ENCODE measurements at regions not wholly inside any gene's neighbourhood (a gene's known extent, or its start where the extent isn't known, plus 50 kb on each side); places are given as distances from the start of the nearest gene placed in this dataset.

DNA sequence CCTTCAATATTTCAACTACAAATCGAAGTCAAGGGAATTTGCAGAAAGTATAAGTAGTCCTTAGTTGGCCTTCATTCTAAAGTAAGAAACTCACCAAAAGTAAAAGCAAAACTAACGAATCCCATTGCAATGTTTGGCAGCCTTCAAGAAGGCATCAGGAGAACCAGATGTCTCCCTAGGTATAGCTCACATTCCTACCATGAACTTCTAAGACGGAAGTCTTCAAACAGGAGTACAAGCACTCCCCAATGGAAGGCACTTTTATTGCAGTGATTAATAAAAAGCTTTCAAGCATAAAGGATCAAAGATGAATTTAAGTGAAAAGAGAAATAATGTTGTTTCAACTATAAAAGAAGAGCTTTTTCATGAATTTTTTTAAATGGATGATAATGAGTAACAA is 236.0 kb upstream of the NR5A2 start:
- no peak overlapping the region for H3K4me3 Mint-ChIP-seq
- no peaks in the 10 kb centered on the region for H3K4me1 Mint-ChIP-seq
- peaks cover 2% of the 10 kb centered on the region for H3K27me3 Mint-ChIP-seq
- ATAC-seq, result no peak
- H3K9me3 Mint-ChIP-seq (ENCODE audit: low read depth), result no peaks in the 10 kb centered on the region
- DNase-seq, result no peak
- H3K27ac Mint-ChIP-seq, result no peak overlapping the region
- intact Hi-C loops (cut with DNase I, micrococcal nuclease), result no loop called here
- H3K36me3 Mint-ChIP-seq (ENCODE audit: low read depth), result no peaks in the 10 kb centered on the region
- ChIA-PET CTCF (no interaction called here), POLR2A (interaction anchor here (0.6 kb wide), 1 partner anchor 126 kb away, joined by 3 read pairs; no protein-coding TSS in a partner anchor)

DNA sequence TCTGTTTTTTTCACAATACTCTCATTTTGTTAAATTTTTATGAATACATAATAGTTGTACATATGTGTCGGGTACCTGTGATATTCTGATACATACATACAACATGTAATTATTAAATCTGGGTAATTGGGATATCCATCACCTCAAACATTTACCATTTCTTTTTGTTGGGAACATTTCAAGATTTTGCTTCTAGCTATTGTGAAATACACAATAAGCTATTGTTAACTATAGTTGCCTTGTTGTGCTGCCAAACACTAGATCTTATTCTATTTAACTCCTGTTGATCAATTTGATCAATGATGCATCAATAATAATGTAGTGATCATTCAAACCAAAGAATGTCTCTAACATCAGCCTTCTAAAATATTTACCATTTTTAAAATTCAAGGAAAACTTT is 234.6 kb upstream of the NR5A2 start:
- DNase-seq, result no peak
- Mint-ChIP-seq H3K27me3 (peaks cover 2% of the 10 kb centered on the region), H3K9me3 (ENCODE audit: low read depth) (no peaks in the 10 kb centered on the region), H3K4me3 (no peak overlapping the region), H3K27ac (no peak overlapping the region), H3K36me3 (ENCODE audit: low read depth) (no peaks in the 10 kb centered on the region), H3K4me1 (no peaks in the 10 kb centered on the region)
- ChIA-PET POLR2A (interaction anchor here (0.7 kb wide), 1 partner anchor 22 kb away, joined by 7 read pairs; no protein-coding TSS in a partner anchor), CTCF (no interaction called here)
- intact Hi-C loops (cut with DNase I, micrococcal nuclease), result no loop called here
- no peak for ATAC-seq

DNA sequence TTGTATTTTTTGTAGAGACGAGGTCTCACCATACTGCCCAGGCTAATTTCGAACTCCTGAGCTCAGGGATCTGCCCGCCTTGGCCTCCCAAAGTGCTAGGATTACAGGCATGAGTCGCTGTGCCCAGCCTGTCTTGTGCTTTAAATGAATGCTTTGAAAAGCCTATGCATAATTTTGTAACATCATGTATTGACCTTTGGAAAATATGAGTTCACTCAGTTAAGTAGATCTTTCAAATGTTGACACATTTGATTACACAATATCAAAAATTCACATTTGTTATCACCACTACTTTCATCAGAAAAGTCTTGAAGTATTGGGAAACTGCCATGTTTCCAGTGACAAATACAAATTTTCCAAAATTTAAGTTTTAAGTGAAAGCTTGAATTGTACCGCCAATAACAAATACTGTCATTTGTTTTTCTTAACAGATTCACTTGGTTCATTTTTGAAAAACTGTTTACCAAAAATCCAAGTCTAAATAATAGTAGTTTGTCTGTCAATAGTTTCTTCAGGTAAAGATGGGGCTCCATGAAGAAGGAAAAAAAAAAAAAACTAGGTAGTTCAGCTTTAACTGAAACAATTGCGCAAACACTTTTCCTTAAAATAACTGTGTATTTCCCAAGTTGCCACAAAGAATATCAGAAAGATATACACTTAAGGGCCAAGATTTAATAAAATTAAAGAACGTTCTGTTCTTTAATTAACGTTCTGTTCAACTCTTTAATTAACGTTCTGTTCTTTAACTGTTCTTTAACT is 233.2 kb upstream of the NR5A2 start:
- H3K27me3 Mint-ChIP-seq, result no peaks in the 10 kb centered on the region
- no peaks in the 10 kb centered on the region for H3K36me3 Mint-ChIP-seq (ENCODE audit: low read depth)
- intact Hi-C loops (cut with DNase I, micrococcal nuclease), result no loop called here
- no peak for ATAC-seq
- H3K27ac Mint-ChIP-seq, result no peak overlapping the region
- no peaks in the 10 kb centered on the region for H3K9me3 Mint-ChIP-seq (ENCODE audit: low read depth)
- H3K4me3 Mint-ChIP-seq, result no peak overlapping the region
- CTCF ChIA-PET, result interaction anchor here (1.2 to 1.7 kb wide), 2 partner anchors 10 to 104 kb away, joined by 3 to 6 read pairs; no protein-coding TSS in a partner anchor
- H3K4me1 Mint-ChIP-seq, result no peaks in the 10 kb centered on the region
- POLR2A ChIA-PET, result no interaction called here
- DNase-seq, result no peak

DNA sequence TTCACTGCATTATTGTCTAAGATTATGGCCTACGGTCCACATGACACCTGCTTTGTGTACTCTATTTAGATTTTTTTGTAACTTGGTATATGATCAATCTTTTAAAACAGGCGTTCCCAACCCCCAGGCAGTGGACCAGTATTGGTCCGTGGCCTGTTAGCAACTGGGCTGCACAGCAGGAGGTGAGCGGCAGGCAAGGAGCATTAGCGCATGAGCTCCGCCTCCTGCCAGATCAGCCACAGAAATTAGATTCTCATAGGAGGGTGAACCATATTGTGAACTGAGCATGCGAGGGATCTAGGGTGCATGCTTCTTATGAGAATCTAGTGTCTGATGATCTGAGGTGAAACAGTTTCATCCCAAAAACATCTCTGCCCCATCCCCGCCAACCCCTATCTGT is 228.4 kb upstream of the NR5A2 start:
- H3K4me3 Mint-ChIP-seq, result no peak overlapping the region
- H3K36me3 Mint-ChIP-seq (ENCODE audit: low read depth), result no peaks in the 10 kb centered on the region
- no peaks in the 10 kb centered on the region for H3K9me3 Mint-ChIP-seq (ENCODE audit: low read depth)
- H3K27ac Mint-ChIP-seq, result no peak overlapping the region
- H3K27me3 Mint-ChIP-seq, result peaks cover 4% of the 10 kb centered on the region
- ATAC-seq (no peak), DNase-seq (no peak)
- CTCF ChIA-PET, result interaction anchor here (0.8 kb wide), 1 partner anchor 49 kb away, joined by 3 read pairs; no protein-coding TSS in a partner anchor
- no peaks in the 10 kb centered on the region for H3K4me1 Mint-ChIP-seq
- POLR2A ChIA-PET, result no interaction called here
- intact Hi-C loops (cut with DNase I, micrococcal nuclease), result no loop called here

DNA sequence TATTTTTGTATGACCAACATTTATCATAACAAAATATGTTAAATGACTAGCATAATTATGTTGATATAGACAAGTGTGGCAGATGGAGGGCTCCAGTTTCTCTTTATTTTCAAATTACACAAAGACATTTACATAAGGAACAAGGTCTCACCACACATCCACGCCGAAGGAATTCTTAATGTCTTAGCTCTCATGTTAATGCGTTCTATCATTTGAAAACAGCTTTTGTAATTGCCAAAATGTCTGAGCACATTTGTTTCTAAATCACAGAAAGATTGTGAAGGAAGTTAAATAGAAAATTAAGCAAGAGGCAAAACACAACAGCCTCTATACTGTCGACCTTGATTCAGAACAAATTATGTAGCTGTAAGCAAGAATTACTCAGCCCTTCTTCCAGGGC is 223.0 kb upstream of the NR5A2 start:
- no peaks in the 10 kb centered on the region for H3K9me3 Mint-ChIP-seq (ENCODE audit: low read depth)
- H3K27me3 Mint-ChIP-seq, result peaks cover 6% of the 10 kb centered on the region
- no peak overlapping the region for H3K4me3 Mint-ChIP-seq
- no peak overlapping the region for H3K27ac Mint-ChIP-seq
- ChIA-PET POLR2A (no interaction called here), CTCF (no interaction called here)
- no peaks in the 10 kb centered on the region for H3K4me1 Mint-ChIP-seq
- intact Hi-C loops (cut with DNase I, micrococcal nuclease), result no loop called here
- ATAC-seq (no peak), DNase-seq (no peak)
- no peaks in the 10 kb centered on the region for H3K36me3 Mint-ChIP-seq (ENCODE audit: low read depth)

DNA sequence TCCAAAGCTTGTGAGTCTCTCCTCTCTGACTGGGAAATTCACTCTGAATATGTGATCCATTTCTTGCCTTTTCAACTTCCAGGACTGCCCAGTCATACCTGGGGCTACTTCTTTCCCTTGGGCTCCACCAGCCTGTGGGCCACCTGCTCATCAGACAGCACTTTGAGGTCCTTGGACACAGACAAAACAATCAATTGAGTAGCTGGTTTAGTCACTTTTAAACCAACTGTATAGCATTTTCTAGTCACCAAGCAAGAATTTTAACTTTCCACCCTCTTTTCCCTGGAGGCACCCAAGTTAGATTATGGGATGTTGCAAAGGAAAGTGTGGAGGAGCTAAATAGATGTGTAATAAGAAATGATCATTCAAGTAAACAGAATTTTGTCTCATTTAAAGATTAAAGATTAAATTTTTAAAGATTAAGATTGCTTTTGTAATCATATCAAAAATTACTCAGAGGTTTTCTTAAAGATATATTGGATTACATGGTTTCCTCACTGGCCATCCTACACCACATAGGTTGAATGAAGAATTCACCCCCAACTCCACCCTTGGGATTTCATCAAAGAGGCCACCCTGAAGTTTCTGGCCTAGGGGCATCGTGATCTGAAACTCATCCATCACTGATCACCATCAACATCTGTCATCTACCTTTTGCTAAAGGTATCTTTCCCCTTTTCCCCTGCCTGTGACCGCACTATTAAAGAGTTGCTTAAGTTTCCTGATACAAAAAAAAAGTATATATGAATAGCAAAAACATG is 219.2 kb upstream of the NR5A2 start:
- H3K4me3 Mint-ChIP-seq, result no peak overlapping the region
- H3K4me1 Mint-ChIP-seq, result no peaks in the 10 kb centered on the region
- no peaks in the 10 kb centered on the region for H3K9me3 Mint-ChIP-seq (ENCODE audit: low read depth)
- no peak overlapping the region for H3K27ac Mint-ChIP-seq
- ChIA-PET POLR2A (no interaction called here), CTCF (interaction anchor here (0.7 kb wide), 1 partner anchor 25 kb away, joined by 3 read pairs; no protein-coding TSS in a partner anchor)
- peaks cover 10% of the 10 kb centered on the region for H3K27me3 Mint-ChIP-seq
- intact Hi-C loops (cut with DNase I, micrococcal nuclease), result no loop called here
- H3K36me3 Mint-ChIP-seq (ENCODE audit: low read depth), result no peaks in the 10 kb centered on the region
- DNase-seq (no peak), ATAC-seq (no peak)

DNA sequence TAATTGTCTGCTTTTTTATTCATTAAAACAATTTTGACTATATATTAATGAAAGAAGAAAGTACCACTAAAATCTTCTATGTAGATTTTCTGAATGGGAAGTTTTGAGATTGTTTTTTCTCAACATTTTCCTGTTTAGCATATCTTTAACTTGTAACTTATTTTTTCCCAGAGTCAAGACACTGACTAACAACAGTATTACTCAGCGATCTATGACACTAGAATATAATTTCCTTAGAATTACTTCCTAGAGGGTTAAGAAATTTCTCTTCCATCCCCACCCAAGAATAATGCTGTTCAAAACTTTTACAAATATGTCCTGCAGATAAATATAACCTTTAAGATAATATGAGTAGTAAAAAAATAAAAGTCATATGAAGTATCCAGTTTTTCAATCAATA is 218.2 kb upstream of the NR5A2 start:
- Mint-ChIP-seq H3K9me3 (ENCODE audit: low read depth) (no peaks in the 10 kb centered on the region), H3K27ac (no peak overlapping the region), H3K4me1 (no peaks in the 10 kb centered on the region), H3K4me3 (no peak overlapping the region), H3K27me3 (peaks cover 15% of the 10 kb centered on the region), H3K36me3 (ENCODE audit: low read depth) (no peaks in the 10 kb centered on the region)
- DNase-seq, result no peak
- intact Hi-C loops (cut with DNase I, micrococcal nuclease), result no loop called here
- CTCF ChIA-PET, result no interaction called here
- POLR2A ChIA-PET, result no interaction called here
- no peak for ATAC-seq

DNA sequence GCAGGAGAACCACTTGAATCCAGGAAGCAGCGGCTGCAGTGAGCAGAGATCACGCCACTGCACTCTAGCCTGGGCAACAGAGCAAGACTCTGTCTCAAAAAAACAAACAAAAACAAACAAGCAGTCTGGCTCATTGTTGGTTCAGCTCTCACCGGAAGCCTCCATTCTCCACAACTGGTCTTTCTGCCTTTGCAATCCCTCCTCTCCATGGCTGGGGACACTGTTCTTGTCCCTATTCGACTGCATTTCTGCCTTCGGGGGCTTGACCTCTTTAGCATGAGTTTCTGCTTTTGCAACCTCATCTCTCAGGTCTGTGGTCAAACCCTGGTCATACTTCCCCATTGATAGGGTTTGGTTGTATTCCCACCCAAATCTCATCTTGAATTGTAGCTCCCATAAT is 216.3 kb upstream of the NR5A2 start:
- DNase-seq, result no peak
- no peaks in the 10 kb centered on the region for H3K9me3 Mint-ChIP-seq (ENCODE audit: low read depth)
- no peak overlapping the region for H3K4me3 Mint-ChIP-seq
- H3K27ac Mint-ChIP-seq, result no peak overlapping the region
- no peak for ATAC-seq
- ChIA-PET POLR2A (no interaction called here), CTCF (no interaction called here)
- H3K4me1 Mint-ChIP-seq, result no peaks in the 10 kb centered on the region
- H3K36me3 Mint-ChIP-seq (ENCODE audit: low read depth), result no peaks in the 10 kb centered on the region
- peaks cover 16% of the 10 kb centered on the region for H3K27me3 Mint-ChIP-seq
- intact Hi-C loops (cut with DNase I, micrococcal nuclease), result no loop called here

DNA sequence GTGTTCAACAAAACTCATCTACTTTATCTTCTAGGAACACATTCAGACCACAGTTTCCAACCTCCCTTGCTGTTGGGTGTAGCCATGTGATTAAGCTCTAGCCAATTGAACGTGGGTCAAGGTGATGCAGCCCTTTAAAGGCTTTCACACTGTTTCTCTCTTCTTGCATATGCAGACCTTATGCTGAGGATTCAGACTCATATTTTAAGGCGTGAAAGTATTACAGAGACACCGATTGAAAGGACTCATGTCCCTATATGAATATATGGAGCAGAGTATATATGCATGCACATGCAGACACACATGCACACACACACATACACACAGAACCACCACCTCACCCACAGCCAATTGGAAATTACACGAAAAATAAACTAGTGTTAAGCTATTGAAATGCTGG is 214.3 kb upstream of the NR5A2 start:
- H3K4me3 Mint-ChIP-seq, result no peak overlapping the region
- intact Hi-C loops (cut with DNase I, micrococcal nuclease), result no loop called here
- CTCF ChIA-PET, result no interaction called here
- DNase-seq, result no peak
- peaks cover 23% of the 10 kb centered on the region for H3K27me3 Mint-ChIP-seq
- POLR2A ChIA-PET, result no interaction called here
- H3K9me3 Mint-ChIP-seq (ENCODE audit: low read depth), result no peaks in the 10 kb centered on the region
- H3K4me1 Mint-ChIP-seq, result no peaks in the 10 kb centered on the region
- no peak overlapping the region for H3K27ac Mint-ChIP-seq
- no peak for ATAC-seq
- no peaks in the 10 kb centered on the region for H3K36me3 Mint-ChIP-seq (ENCODE audit: low read depth)

- H3K9me3 Mint-ChIP-seq (ENCODE audit: low read depth), result no peaks in the 10 kb centered on the region
- no peaks in the 10 kb centered on the region for H3K36me3 Mint-ChIP-seq (ENCODE audit: low read depth)
- H3K27ac Mint-ChIP-seq, result no peak overlapping the region
- ChIA-PET CTCF (no interaction called here), POLR2A (no interaction called here)
- peaks cover 35% of the 10 kb centered on the region for H3K27me3 Mint-ChIP-seq
- H3K4me3 Mint-ChIP-seq, result no peak overlapping the region
- DNase-seq, result no peak
- no peak for ATAC-seq
- intact Hi-C loops (cut with DNase I, micrococcal nuclease), result no loop called here
- H3K4me1 Mint-ChIP-seq, result peaks cover 5% of the 10 kb centered on the region
Observed at GRCh38 chr1:199815947-199816346, 211.6 kb upstream of the NR5A2 start.

- CTCF ChIA-PET, result no interaction called here
- H3K4me3 Mint-ChIP-seq, result no peak overlapping the region
- H3K27me3 Mint-ChIP-seq, result peaks cover 31% of the 10 kb centered on the region
- H3K27ac Mint-ChIP-seq, result no peak overlapping the region
- POLR2A ChIA-PET, result no interaction called here
- no peaks in the 10 kb centered on the region for H3K9me3 Mint-ChIP-seq (ENCODE audit: low read depth)
- H3K4me1 Mint-ChIP-seq, result peaks cover 11% of the 10 kb centered on the region
- intact Hi-C loops (cut with DNase I, micrococcal nuclease), result no loop called here
- DNase-seq (no peak), ATAC-seq (no peak)
- H3K36me3 Mint-ChIP-seq (ENCODE audit: low read depth), result no peaks in the 10 kb centered on the region
Observed at GRCh38 chr1:199817266-199817665, 210.2 kb upstream of the NR5A2 start.

DNA sequence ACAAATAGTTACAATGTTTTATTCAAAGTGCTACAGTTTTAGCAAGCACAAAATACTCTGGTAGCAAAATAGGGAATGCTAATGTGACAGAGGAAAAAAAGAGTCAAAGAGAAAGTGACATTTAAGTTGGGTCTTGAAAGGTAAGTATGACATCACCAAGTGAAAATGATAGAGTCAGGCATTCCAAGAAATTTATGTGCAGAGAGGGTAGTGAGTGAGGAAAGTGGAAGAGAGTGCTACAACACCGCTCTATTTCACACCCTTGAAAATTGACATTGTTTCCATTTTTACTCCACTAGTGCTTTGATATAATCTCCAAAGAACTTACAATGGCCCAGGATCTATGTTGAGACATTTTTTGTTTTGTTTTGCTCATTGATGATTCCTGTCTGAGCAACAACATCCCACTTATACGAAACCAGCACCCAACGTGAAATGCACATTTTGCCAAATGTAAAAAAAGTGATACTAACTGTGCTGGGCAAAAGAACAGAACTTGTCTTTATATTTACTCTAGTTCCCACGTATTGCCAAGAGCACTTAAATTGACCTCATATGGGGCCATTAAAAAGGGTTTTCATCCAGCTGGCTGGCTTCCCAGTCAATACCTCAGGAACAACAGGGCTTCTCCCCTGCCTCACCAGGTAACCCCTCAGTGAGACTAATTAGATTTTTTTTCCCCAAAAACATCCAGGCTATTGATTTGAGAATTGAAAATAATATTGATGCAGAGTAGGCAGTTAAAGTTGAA is 206.3 kb upstream of the NR5A2 start:
- peaks cover 29% of the 10 kb centered on the region for H3K27me3 Mint-ChIP-seq
- ATAC-seq (peak; percentile 30), DNase-seq (no peak)
- H3K4me1 Mint-ChIP-seq, result peaks cover 11% of the 10 kb centered on the region
- no peak overlapping the region for H3K27ac Mint-ChIP-seq
- H3K36me3 Mint-ChIP-seq (ENCODE audit: low read depth), result no peaks in the 10 kb centered on the region
- H3K9me3 Mint-ChIP-seq (ENCODE audit: low read depth), result no peaks in the 10 kb centered on the region
- POLR2A ChIA-PET, result no interaction called here
- no peak overlapping the region for H3K4me3 Mint-ChIP-seq
- intact Hi-C loops (cut with DNase I, micrococcal nuclease), result no loop called here
- CTCF ChIA-PET, result no interaction called here
